Testis (tissue), 2 donors: ENCODE measurements at regions not wholly inside any gene's neighbourhood (a gene's known extent, or its start where the extent isn't known, plus 50 kb on each side); places are given as distances from the start of the nearest gene placed in this dataset.
"Not testable (repeated sequence)": the region's sequence is repeated elsewhere in the genome, so short reads cannot be mapped to it uniquely, and the experiment has no call there.

Experiments
- DNase-seq: peaks from one replicate; pipeline ENCODE4 v3.0.0-alpha.2; 2019
- H3K27ac ChIP-seq, 2 donors: fragments of 200-600 bp; sonication (generic); one replicate each; pipeline ENCODE4 v1.5.1; 2019
- H3K27me3 ChIP-seq: fragments of 200-600 bp; sonication (generic); one replicate; pipeline ENCODE4 v1.5.1; 2019
- H3K36me3 ChIP-seq: fragments of 200-600 bp; sonication (generic); one replicate; pipeline ENCODE4 v1.5.1; 2017; ENCODE audit warnings: low read depth; ENCODE audit errors: missing control alignments
- H3K4me1 ChIP-seq: fragments of 200-600 bp; sonication (generic); one replicate; pipeline ENCODE4 v1.5.1; 2019
- H3K4me3 ChIP-seq, 2 donors: fragments of 200-600 bp; sonication (generic); one replicate each; pipeline ENCODE4 v1.5.1; 2017 to 2019
- H3K9me3 ChIP-seq: fragments of 200-600 bp; sonication (generic); one replicate; pipeline ENCODE4 v1.5.1; 2017
- CTCF ChIP-seq, 3 experiments: fragments of 450-650 bp in 2 of 3; fragments of 200-600 bp in 1 of 3; sonication (generic) in 1 of 3; IDR thresholded peaks; one replicate each; pipeline ENCODE4 v1.5.1; 2016 to 2019; ENCODE audit warnings: antibody characterized with exemption in 3 of 3, mild to moderate bottlenecking in 2 of 3, moderate library complexity in 1 of 3
- POLR2A ChIP-seq: fragments of 450-650 bp; IDR thresholded peaks from one replicate; pipeline ENCODE4 v1.6.1; 2017; ENCODE audit warnings: antibody characterized with exemption, mild to moderate bottlenecking, moderate library complexity
- WGBS, 2 donors: methylation state at CpG; one replicate each; pipeline ENCODE4 v1.1.5; 2018; 5-methylcytosine and 5-hydroxymethylcytosine counted together
- intact Hi-C: fragments of 100-400 bp; cut with DNase I; formaldehyde crosslinking; loops from one replicate; pipeline ENCODE4 v1.15.1; 2023; ENCODE audit warnings: low total_unique reads

- no peaks in the 10 kb centered on the region for H3K4me1 ChIP-seq
- H3K27ac ChIP-seq = no peak overlapping the region
- H3K4me3 ChIP-seq = no peak overlapping the region
- H3K9me3 ChIP-seq = peaks cover 2% of the 10 kb centered on the region
- intact Hi-C loops = no loop called here
- no peaks in the 10 kb centered on the region for H3K36me3 ChIP-seq
- no peak for TF ChIP-seq CTCF (IDR thresholded peaks at IDR 0.05)
- no peak for TF ChIP-seq POLR2A
- 65 to 72% methylated on average over 5 of the region's 5 CpGs for WGBS, 2 donors
- no peak for DNase-seq
- H3K27me3 ChIP-seq = no peaks in the 10 kb centered on the region
Measured at GRCh38 chr4:12105519-12105918, 676.8 kb upstream of the HS3ST1 start.

- intact Hi-C loops, H3K9me3 ChIP-seq, H3K36me3 ChIP-seq, H3K27me3 ChIP-seq, H3K4me1 ChIP-seq, H3K27ac ChIP-seq, H3K4me3 ChIP-seq, DNase-seq: not testable (repeated sequence)
- WGBS, 2 donors = 81% methylated on average over 21 of the region's 21 CpGs
Measured at GRCh38 chr4:12089920-12090319, 661.2 kb upstream of the HS3ST1 start.

GRCh38 chr4:12084690-12085089, 656.0 kb upstream of the HS3ST1 start:
- DNase-seq = no peak
- Histone ChIP-seq H3K4me1 (no peaks in the 10 kb centered on the region), H3K4me3 (no peak overlapping the region), H3K36me3 (no peaks in the 10 kb centered on the region), H3K27me3 (no peaks in the 10 kb centered on the region), H3K27ac (no peak overlapping the region), H3K9me3 (no peaks in the 10 kb centered on the region)
- intact Hi-C loops = no loop called here
- TF ChIP-seq POLR2A (no peak), CTCF (IDR thresholded peaks at IDR 0.05) (no peak)
- WGBS, 2 donors = 41 to 58% methylated on average over 5 of the region's 5 CpGs

GRCh38 chr4:12071316-12071715, 642.6 kb upstream of the HS3ST1 start:
- no peak for DNase-seq

GRCh38 chr4:12053966-12054365, 625.3 kb upstream of the HS3ST1 start:
- H3K9me3 ChIP-seq = no peaks in the 10 kb centered on the region
- H3K4me3 ChIP-seq = no peak overlapping the region
- 80 to 81% methylated on average over 2 of the region's 2 CpGs for WGBS, 2 donors
- H3K27ac ChIP-seq = no peak overlapping the region
- H3K27me3 ChIP-seq = no peaks in the 10 kb centered on the region
- H3K36me3 ChIP-seq = no peaks in the 10 kb centered on the region
- H3K4me1 ChIP-seq = no peaks in the 10 kb centered on the region
- intact Hi-C loops = no loop called here
- DNase-seq = no peak
- no peak for TF ChIP-seq CTCF (IDR thresholded peaks at IDR 0.05)
- TF ChIP-seq POLR2A = no peak

More at GRCh38 chr4:12071316-12071715, 642.6 kb upstream of the HS3ST1 start:
- Histone ChIP-seq H3K4me1 (no peaks in the 10 kb centered on the region), H3K36me3 (no peaks in the 10 kb centered on the region), H3K27me3 (no peaks in the 10 kb centered on the region), H3K27ac (no peak overlapping the region), H3K9me3 (no peaks in the 10 kb centered on the region), H3K4me3 (no peak overlapping the region)
- intact Hi-C loops = no loop called here
- 97% methylated on average over 2 of the region's 2 CpGs for WGBS, 2 donors
- TF ChIP-seq CTCF (IDR thresholded peaks at IDR 0.05) (no peak), POLR2A (no peak)
